ENCODE measurements at regions not wholly inside any gene's neighbourhood (a gene's known extent, or its start where the extent isn't known, plus 50 kb on each side); places are given as distances from the start of the nearest gene placed in this dataset.

DNA sequence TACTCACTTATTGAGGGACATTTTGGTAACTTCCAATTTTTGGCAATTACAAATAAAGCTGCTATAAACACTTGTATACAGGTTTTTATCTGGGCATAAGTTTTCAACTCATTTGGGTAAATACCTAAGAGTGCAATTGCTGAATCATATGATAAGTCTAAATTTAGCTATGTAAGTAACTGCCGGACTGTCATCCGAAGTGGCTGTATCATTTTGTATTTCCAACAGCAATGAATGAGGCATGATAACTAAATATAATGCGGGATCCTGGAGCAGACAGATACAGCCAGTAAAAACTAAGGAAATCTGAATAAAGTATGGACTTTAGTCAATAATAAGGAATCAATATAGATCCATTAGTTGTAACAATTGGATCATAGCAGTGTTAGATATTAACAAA, 156.5 kb upstream of the RMP24 start:
- TF ChIP-seq POLR2A (IDR thresholded peaks at IDR 0.05) (no peak), CTCF (IDR thresholded peaks at IDR 0.05) (no peak)
